ENCODE measurements at regions not wholly inside any gene's neighbourhood (a gene's known extent, or its start where the extent isn't known, plus 50 kb on each side); places are given as distances from the start of the nearest gene placed in this dataset.

GRCh38 chr6:9783567-9783966, 631.3 kb downstream of the TFAP2A start:
- Histone ChIP-seq H3K4me3 (ENCODE audit: low read length) (no peak overlapping the region), H3K27me3 (ENCODE audit: control insufficient read depth, insufficient read depth, low read length) (no peaks in the 10 kb centered on the region), H3K4me1 (ENCODE audit: control insufficient read depth, insufficient read depth, low read length) (no peaks in the 10 kb centered on the region), H3K9me3 (ENCODE audit: control insufficient read depth, insufficient read depth, low read length) (no peaks in the 10 kb centered on the region), H3K27ac (ENCODE audit: low read length) (no peak overlapping the region), H3K36me3 (ENCODE audit: control insufficient read depth, insufficient read depth, low read length) (no peaks in the 10 kb centered on the region)
- no peaks in the 10 kb centered on the region for H3K4me1 Mint-ChIP-seq
- intact Hi-C loops (cut with micrococcal nuclease): no loop called here
- TF ChIP-seq, protein P1, sequence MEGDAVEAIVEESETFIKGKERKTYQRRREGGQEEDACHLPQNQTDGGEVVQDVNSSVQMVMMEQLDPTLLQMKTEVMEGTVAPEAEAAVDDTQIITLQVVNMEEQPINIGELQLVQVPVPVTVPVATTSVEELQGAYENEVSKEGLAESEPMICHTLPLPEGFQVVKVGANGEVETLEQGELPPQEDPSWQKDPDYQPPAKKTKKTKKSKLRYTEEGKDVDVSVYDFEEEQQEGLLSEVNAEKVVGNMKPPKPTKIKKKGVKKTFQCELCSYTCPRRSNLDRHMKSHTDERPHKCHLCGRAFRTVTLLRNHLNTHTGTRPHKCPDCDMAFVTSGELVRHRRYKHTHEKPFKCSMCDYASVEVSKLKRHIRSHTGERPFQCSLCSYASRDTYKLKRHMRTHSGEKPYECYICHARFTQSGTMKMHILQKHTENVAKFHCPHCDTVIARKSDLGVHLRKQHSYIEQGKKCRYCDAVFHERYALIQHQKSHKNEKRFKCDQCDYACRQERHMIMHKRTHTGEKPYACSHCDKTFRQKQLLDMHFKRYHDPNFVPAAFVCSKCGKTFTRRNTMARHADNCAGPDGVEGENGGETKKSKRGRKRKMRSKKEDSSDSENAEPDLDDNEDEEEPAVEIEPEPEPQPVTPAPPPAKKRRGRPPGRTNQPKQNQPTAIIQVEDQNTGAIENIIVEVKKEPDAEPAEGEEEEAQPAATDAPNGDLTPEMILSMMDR (IDR thresholded peaks at IDR 0.05): no peak
- H3K4me3 Mint-ChIP-seq: no peak overlapping the region
- no peak overlapping the region for H3K27ac Mint-ChIP-seq
- H3K36me3 Mint-ChIP-seq: no peaks in the 10 kb centered on the region
- H3K9me3 Mint-ChIP-seq: peaks cover 16 to 17% of the 10 kb centered on the region in 2 donors
- H3K27me3 Mint-ChIP-seq (ENCODE audit: low read depth in 2 of 2): no peaks in the 10 kb centered on the region
- 91% methylated on average over 6 of the region's 6 CpGs for WGBS (ENCODE audit: insufficient coverage)
- DNase-seq: no peak
- ATAC-seq: no peak

DNA sequence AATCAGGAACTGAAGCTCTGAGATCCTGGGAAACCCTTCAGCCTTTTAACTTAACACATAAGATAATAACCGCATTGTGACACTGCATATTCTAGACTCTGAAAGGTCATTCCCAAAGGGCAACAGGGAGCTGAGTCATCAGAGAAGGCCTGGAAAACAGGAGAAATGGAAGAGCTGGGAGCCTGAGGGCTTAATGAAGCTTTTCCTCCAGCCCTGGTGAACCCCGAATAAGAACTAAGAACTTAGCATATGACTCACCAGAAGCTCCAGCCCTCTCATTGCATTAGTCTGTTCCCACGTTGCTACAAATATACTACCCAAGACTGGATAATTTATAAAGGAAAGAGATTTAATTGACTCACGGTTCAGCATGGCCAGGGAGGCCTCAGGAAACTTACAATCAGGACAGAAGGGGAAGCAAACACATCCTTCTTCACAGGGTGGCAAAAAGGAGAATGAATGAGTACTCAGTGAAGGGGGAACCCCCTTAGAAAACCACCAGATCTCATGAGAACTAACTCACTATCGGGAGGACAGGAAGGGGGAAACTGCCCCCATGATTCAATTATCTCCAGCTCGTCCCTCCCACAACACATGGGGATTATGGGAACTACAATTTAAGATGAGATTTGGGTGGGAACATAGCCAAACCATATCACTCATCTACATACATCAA, 648.5 kb downstream of the TFAP2A start:
- Histone ChIP-seq H3K9me3 (ENCODE audit: control insufficient read depth, insufficient read depth, low read length) (peaks cover 2% of the 10 kb centered on the region), H3K36me3 (ENCODE audit: control insufficient read depth, insufficient read depth, low read length) (no peaks in the 10 kb centered on the region), H3K4me1 (ENCODE audit: control insufficient read depth, insufficient read depth, low read length) (no peaks in the 10 kb centered on the region), H3K4me3 (ENCODE audit: low read length) (no peak overlapping the region), H3K27ac (ENCODE audit: low read length) (no peak overlapping the region), H3K27me3 (ENCODE audit: control insufficient read depth, insufficient read depth, low read length) (no peaks in the 10 kb centered on the region)
- H3K4me3 Mint-ChIP-seq: no peak overlapping the region
- H3K27me3 Mint-ChIP-seq (ENCODE audit: low read depth in 2 of 2): no peaks in the 10 kb centered on the region
- WGBS (ENCODE audit: insufficient coverage): 94% methylated on average over 2 of the region's 6 CpGs
- ATAC-seq (no peak), DNase-seq (no peak)
- H3K36me3 Mint-ChIP-seq: no peaks in the 10 kb centered on the region
- H3K9me3 Mint-ChIP-seq: peaks cover 6 to 9% of the 10 kb centered on the region in 2 donors
- intact Hi-C loops (cut with micrococcal nuclease): no loop called here
- no peaks in the 10 kb centered on the region for H3K4me1 Mint-ChIP-seq
- H3K27ac Mint-ChIP-seq: no peak overlapping the region
- TF ChIP-seq, protein P1 (IDR thresholded peaks at IDR 0.05): no peak

- Histone ChIP-seq H3K27me3 (ENCODE audit: control insufficient read depth, insufficient read depth, low read length) (no peaks in the 10 kb centered on the region), H3K4me3 (ENCODE audit: low read length) (no peak overlapping the region), H3K9me3 (ENCODE audit: control insufficient read depth, insufficient read depth, low read length) (peaks cover 2% of the 10 kb centered on the region), H3K4me1 (ENCODE audit: control insufficient read depth, insufficient read depth, low read length) (no peaks in the 10 kb centered on the region), H3K27ac (ENCODE audit: low read length) (no peak overlapping the region), H3K36me3 (ENCODE audit: control insufficient read depth, insufficient read depth, low read length) (no peaks in the 10 kb centered on the region)
- no peak overlapping the region for H3K4me3 Mint-ChIP-seq
- no peaks in the 10 kb centered on the region for H3K4me1 Mint-ChIP-seq
- no peaks in the 10 kb centered on the region for H3K27me3 Mint-ChIP-seq (ENCODE audit: low read depth in 2 of 2)
- WGBS (ENCODE audit: insufficient coverage): 96% methylated on average over 3 of the region's 4 CpGs
- intact Hi-C loops (cut with micrococcal nuclease): no loop called here
- TF ChIP-seq, protein P1 (IDR thresholded peaks at IDR 0.05): no peak
- H3K36me3 Mint-ChIP-seq: no peaks in the 10 kb centered on the region
- H3K9me3 Mint-ChIP-seq: peaks cover 15 to 16% of the 10 kb centered on the region in 2 donors
- no peak for ATAC-seq
- H3K27ac Mint-ChIP-seq: no peak overlapping the region
- no peak for DNase-seq
Measured at GRCh38 chr6:9761220-9761619, 653.7 kb downstream of the TFAP2A start.

DNA sequence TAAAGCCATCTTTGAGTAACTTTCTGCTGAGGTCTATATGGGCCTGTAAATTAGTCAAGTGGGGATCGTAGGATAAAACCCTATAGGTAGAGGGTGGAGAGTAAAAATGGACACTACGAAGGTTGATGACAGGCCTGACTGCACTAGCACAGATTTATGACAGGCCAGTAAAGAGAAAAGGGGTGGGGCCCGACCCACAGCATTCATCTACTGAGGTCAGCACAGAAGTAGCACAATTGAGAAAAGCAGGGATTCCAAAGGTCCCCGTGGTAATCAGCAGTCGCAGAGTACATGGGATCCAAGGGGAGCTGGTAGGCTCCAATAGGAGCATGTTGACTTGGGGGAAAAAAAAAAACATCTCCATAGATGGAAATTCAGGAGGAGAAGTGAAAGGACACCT, 660.4 kb downstream of the TFAP2A start:
- DNase-seq: no peak
- Mint-ChIP-seq H3K27me3 (ENCODE audit: low read depth in 2 of 2) (no peaks in the 10 kb centered on the region), H3K4me1 (no peaks in the 10 kb centered on the region), H3K27ac (no peak overlapping the region), H3K9me3 (peaks cover 18 to 20% of the 10 kb centered on the region in 2 donors), H3K36me3 (no peaks in the 10 kb centered on the region), H3K4me3 (no peak overlapping the region)
- intact Hi-C loops (cut with micrococcal nuclease): no loop called here
- WGBS (ENCODE audit: insufficient coverage): 83% methylated on average over 5 of the region's 5 CpGs
- H3K27ac ChIP-seq (ENCODE audit: low read length): no peak overlapping the region
- H3K27me3 ChIP-seq (ENCODE audit: control insufficient read depth, insufficient read depth, low read length): no peaks in the 10 kb centered on the region
- H3K36me3 ChIP-seq (ENCODE audit: control insufficient read depth, insufficient read depth, low read length): no peaks in the 10 kb centered on the region
- TF ChIP-seq, protein P1 (IDR thresholded peaks at IDR 0.05): no peak
- no peak for ATAC-seq
- H3K4me1 ChIP-seq (ENCODE audit: control insufficient read depth, insufficient read depth, low read length): no peaks in the 10 kb centered on the region
- no peaks in the 10 kb centered on the region for H3K9me3 ChIP-seq (ENCODE audit: control insufficient read depth, insufficient read depth, low read length)
- H3K4me3 ChIP-seq (ENCODE audit: low read length): no peak overlapping the region

All from natural killer cell (primary cell).